ENCODE measurements at regions not wholly inside any gene's neighbourhood (a gene's known extent, or its start where the extent isn't known, plus 50 kb on each side); places are given as distances from the start of the nearest gene placed in this dataset.

DNA sequence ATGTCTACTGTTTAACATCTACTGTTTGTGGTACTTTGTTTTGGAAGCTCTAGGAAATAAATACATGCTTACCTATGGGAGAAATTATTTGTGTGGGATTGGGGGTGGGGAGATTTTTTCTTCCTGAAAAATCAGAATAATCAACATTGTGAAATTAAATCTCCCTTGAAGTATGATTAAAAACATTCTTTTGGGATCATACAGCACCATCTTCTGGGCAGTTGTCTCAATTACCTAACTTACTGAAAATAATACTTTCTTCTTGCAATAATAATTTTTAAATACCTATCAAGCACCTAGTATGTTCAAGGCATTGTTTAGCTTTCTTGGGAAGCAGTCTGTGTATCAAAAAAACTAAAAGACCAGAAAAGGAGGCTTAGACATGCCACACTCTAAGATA, 576.5 kb upstream of the ARGLU1 start:
- no peak for FAIRE-seq

More for the DNA sequence above, 576.5 kb upstream of the ARGLU1 start:
- Histone ChIP-seq H3K79me2 (ENCODE audit: control insufficient read depth, insufficient read depth, low read length) (no peaks in the 10 kb centered on the region), H2AFZ (ENCODE audit: low read depth, low read length) (no peak overlapping the region), H3K9me3 (replicated peaks; ENCODE audit: control insufficient read depth, insufficient read depth, low read depth, low read length) (no peaks in the 10 kb centered on the region), H3K27ac (ENCODE audit: extremely low read depth, low read depth, low read length) (no peak overlapping the region), H4K20me1 (replicated peaks; ENCODE audit: control insufficient read depth, insufficient read depth, low read length) (no peaks in the 10 kb centered on the region), H3K9ac (ENCODE audit: insufficient read depth in 1 of 2, low read depth in 2 of 2, low read length in 2 of 2) (no peak overlapping the region), H3K4me1 (replicated peaks in 1 of 2; ENCODE audit: control insufficient read depth in 2 of 2, insufficient read depth in 2 of 2, low read length in 2 of 2) (no peaks in the 10 kb centered on the region), H3K4me3 (no peak overlapping the region), H3K4me2 (ENCODE audit: insufficient read depth, low read length) (no peak overlapping the region), H3K9me1 (ENCODE audit: control insufficient read depth, insufficient read depth, low read length) (no peaks in the 10 kb centered on the region), H3K27me3 (ENCODE audit: control insufficient read depth in 2 of 2, insufficient read depth in 2 of 2, low read length in 2 of 2) (no peaks in the 10 kb centered on the region), H3K36me3 (ENCODE audit: control insufficient read depth, insufficient read depth, low read length) (no peaks in the 10 kb centered on the region)
- ATAC-seq (no peak), DNase-seq (ENCODE audit: extremely low read depth in 1 of 4, low spot score in 3 of 4) (no peak)
- CTCF ChIA-PET (ENCODE audit: low intra/inter-chr PET ratio), result no interaction called here
- TF ChIP-seq, protein P1, sequence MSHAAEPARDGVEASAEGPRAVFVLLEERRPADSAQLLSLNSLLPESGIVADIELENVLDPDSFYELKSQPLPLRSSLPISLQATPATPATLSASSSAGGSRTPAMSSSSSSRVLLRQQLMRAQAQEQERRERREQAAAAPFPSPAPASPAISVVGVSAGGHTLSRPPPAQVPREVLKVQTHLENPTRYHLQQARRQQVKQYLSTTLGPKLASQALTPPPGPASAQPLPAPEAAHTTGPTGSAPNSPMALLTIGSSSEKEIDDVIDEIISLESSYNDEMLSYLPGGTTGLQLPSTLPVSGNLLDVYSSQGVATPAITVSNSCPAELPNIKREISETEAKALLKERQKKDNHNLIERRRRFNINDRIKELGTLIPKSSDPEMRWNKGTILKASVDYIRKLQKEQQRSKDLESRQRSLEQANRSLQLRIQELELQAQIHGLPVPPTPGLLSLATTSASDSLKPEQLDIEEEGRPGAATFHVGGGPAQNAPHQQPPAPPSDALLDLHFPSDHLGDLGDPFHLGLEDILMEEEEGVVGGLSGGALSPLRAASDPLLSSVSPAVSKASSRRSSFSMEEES (CRISPR knock-in tag; IDR thresholded peaks at IDR 0.05), result no peak
- no peak for TF ChIP-seq ARID1B (IDR thresholded peaks at IDR 0.05)
- no peak for TF ChIP-seq SETDB1 (IDR thresholded peaks at IDR 0.05; ENCODE audit: low read length)
- TF ChIP-seq PCBP2 (IDR thresholded peaks at IDR 0.05; ENCODE audit: low read depth, low read length, poor library complexity, severe bottlenecking), result no peak
- no peak for TF ChIP-seq LEF1 (IDR thresholded peaks at IDR 0.05)
- no peak for TF ChIP-seq FOXM1 (IDR thresholded peaks at IDR 0.05; ENCODE audit: low read depth)
- no peak for TF ChIP-seq FOXM1 (CRISPR knock-in tag; IDR thresholded peaks at IDR 0.05; ENCODE audit: low read depth)
- TF ChIP-seq FOXJ2 (tag; IDR thresholded peaks at IDR 0.05), result no peak
- no peak for TF ChIP-seq RBFOX2 (IDR thresholded peaks at IDR 0.05; ENCODE audit: low read depth, low read length)
- TF ChIP-seq ZNF318 (IDR thresholded peaks at IDR 0.05; ENCODE audit: borderline replicate concordance in 1 of 2, low read depth in 1 of 2), result no peak
- TF ChIP-seq MYBL2 (IDR thresholded peaks at IDR 0.05; ENCODE audit: low read depth), result no peak
- TF ChIP-seq MYBL2 (CRISPR knock-in tag; IDR thresholded peaks at IDR 0.05; ENCODE audit: borderline replicate concordance), result no peak
- TF ChIP-seq SNAPC5 (CRISPR knock-in tag; IDR thresholded peaks at IDR 0.05), result no peak
- TF ChIP-seq HDGF (IDR thresholded peaks at IDR 0.05), result no peak
- TF ChIP-seq, protein P2, sequence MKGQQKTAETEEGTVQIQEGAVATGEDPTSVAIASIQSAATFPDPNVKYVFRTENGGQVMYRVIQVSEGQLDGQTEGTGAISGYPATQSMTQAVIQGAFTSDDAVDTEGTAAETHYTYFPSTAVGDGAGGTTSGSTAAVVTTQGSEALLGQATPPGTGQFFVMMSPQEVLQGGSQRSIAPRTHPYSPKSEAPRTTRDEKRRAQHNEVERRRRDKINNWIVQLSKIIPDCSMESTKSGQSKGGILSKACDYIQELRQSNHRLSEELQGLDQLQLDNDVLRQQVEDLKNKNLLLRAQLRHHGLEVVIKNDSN (CRISPR knock-in tag; IDR thresholded peaks at IDR 0.05), result no peak
- POLR2A ChIA-PET, result no interaction called here
- in situ Hi-C loops (cut with MboI), result no loop called here
- BruUV-seq (replicated peaks), result no TSS peak
- intact Hi-C loops (cut with micrococcal nuclease), result no loop called here

Data from K562 (cell line).